Colonic mucosa (tissue), 4 donors: ENCODE measurements at regions not wholly inside any gene's neighbourhood (a gene's known extent, or its start where the extent isn't known, plus 50 kb on each side); places are given as distances from the start of the nearest gene placed in this dataset.
A peak's percentile ranks its signal among the peaks of the same experiment; 100 is the strongest.

ENCODE experiments used
- DNase-seq: peaks from one replicate; pipeline ENCODE4 v3.0.0-alpha.2; 2020
- H3K27ac ChIP-seq: fragments of 200-600 bp; one replicate; pipeline ENCODE4 v1.8.0; 2021
- H3K27me3 ChIP-seq: fragments of 200-600 bp; one replicate; pipeline ENCODE4 v1.8.0; 2021
- H3K36me3 ChIP-seq: fragments of 200-600 bp; one replicate; pipeline ENCODE4 v1.8.0; 2021
- H3K4me1 ChIP-seq: fragments of 200-600 bp; one replicate; pipeline ENCODE4 v1.8.0; 2021; ENCODE audit warnings: mild to moderate bottlenecking
- H3K4me3 ChIP-seq: fragments of 200-600 bp; one replicate; pipeline ENCODE4 v1.8.0; 2021
- H3K9ac ChIP-seq, 2 donors: one replicate each; pipeline ENCODE4 v1.7.0; 2013; ENCODE audit warnings: control low read depth in 2 of 2, low read depth in 2 of 2, low read length in 2 of 2
- H3K9me3 ChIP-seq: fragments of 200-600 bp; one replicate; pipeline ENCODE4 v1.8.0; 2021
- intact Hi-C: fragments of 100-400 bp; cut with DNase I; formaldehyde crosslinking; loops from one replicate; pipeline ENCODE4 v1.14.1; 2022
- TF ChIP-seq, protein P1 (sequence below): fragments of 200-600 bp; IDR thresholded peaks from one replicate; pipeline ENCODE4 v1.8.0; 2022; ENCODE audit warnings: antibody characterized with exemption, mild to moderate bottlenecking
- donor health status: healthy.
- donor health status: DM: no; HTN: no; CAD: no.
- donor health status: DM: no; HTN: no; CAD: no.

DNA sequence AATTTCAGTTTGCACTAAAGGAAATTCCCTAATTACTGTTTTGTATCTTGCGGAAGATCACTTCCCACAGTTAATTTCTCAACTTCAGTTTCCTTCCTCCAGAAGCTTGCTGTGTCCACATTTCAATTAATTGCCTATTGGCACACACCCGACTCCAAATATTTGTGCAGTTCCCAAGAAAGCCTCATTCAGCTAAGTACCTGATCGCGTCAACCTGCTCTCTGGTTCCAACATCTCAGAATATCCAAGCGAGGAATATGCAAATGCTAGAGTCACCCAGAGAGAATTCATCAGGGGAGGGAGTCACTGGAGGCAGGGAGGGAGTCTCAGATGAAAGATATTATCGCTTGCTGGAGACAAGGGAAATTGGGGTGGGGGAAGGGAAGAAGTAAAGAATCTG, 351.3 kb downstream of the RRAGC start:
- intact Hi-C loops, result no loop called here
- H3K27ac ChIP-seq, result no peak overlapping the region
- no peak overlapping the region for H3K9ac ChIP-seq

DNA sequence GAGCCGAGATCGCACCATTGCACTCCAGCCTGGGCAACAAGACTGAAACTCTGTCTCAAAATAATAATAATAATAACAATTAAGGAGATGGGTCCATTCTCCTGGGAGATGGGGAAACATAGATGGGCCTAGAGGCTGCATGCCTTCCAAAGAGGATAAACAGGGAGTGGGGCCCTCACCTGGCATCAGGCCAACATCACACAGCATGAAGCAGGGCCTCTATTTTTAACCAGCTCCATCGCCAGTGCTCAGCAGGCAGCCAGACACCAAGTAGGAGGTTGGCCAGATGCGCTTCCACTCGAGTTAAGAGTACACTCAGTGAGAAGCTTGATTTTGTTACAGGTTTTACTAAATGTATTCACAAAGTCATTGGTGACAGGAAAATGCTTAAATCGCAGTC, 352.0 kb downstream of the RRAGC start:
- Histone ChIP-seq H3K4me3 (no peak overlapping the region), H3K27ac (no peak overlapping the region), H3K9me3 (no peaks in the 10 kb centered on the region), H3K27me3 (no peaks in the 10 kb centered on the region), H3K9ac (no peak overlapping the region), H3K36me3 (no peaks in the 10 kb centered on the region), H3K4me1 (no peaks in the 10 kb centered on the region)
- intact Hi-C loops, result no loop called here
- TF ChIP-seq, protein P1, sequence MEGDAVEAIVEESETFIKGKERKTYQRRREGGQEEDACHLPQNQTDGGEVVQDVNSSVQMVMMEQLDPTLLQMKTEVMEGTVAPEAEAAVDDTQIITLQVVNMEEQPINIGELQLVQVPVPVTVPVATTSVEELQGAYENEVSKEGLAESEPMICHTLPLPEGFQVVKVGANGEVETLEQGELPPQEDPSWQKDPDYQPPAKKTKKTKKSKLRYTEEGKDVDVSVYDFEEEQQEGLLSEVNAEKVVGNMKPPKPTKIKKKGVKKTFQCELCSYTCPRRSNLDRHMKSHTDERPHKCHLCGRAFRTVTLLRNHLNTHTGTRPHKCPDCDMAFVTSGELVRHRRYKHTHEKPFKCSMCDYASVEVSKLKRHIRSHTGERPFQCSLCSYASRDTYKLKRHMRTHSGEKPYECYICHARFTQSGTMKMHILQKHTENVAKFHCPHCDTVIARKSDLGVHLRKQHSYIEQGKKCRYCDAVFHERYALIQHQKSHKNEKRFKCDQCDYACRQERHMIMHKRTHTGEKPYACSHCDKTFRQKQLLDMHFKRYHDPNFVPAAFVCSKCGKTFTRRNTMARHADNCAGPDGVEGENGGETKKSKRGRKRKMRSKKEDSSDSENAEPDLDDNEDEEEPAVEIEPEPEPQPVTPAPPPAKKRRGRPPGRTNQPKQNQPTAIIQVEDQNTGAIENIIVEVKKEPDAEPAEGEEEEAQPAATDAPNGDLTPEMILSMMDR, result no peak
- DNase-seq, result no peak

More for the DNA sequence above, 351.3 kb downstream of the RRAGC start:
- DNase-seq, result no peak
- Histone ChIP-seq H3K27me3 (no peaks in the 10 kb centered on the region), H3K9me3 (no peaks in the 10 kb centered on the region), H3K4me1 (no peaks in the 10 kb centered on the region), H3K36me3 (no peaks in the 10 kb centered on the region), H3K4me3 (no peak overlapping the region)
- TF ChIP-seq, protein P1, result no peak

DNA sequence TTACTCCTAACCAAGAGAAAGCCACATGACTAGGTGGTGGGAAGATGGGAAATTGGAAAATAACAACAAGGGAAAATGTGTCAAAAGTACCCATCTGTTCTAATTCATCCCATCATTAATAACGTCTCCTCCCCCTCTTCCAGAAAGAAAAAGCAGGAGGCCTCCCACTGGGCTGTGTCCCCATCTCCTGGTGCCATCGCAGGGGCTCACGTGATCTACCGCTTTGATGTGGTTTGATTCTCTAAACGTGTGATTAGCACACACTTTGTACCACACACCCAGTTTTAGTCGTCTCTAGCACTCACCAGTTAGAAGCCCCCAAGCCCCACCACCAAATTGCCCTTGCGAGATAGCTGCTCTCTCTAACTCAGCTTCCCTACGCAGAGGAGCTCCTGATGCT, 353.6 kb downstream of the RRAGC start:
- Histone ChIP-seq H3K9me3 (no peaks in the 10 kb centered on the region), H3K36me3 (no peaks in the 10 kb centered on the region), H3K4me3 (no peak overlapping the region), H3K4me1 (no peaks in the 10 kb centered on the region), H3K27me3 (no peaks in the 10 kb centered on the region), H3K9ac (no peak overlapping the region), H3K27ac (no peak overlapping the region)
- TF ChIP-seq, protein P1, result no peak
- DNase-seq, result no peak
- intact Hi-C loops, result no loop called here

DNA sequence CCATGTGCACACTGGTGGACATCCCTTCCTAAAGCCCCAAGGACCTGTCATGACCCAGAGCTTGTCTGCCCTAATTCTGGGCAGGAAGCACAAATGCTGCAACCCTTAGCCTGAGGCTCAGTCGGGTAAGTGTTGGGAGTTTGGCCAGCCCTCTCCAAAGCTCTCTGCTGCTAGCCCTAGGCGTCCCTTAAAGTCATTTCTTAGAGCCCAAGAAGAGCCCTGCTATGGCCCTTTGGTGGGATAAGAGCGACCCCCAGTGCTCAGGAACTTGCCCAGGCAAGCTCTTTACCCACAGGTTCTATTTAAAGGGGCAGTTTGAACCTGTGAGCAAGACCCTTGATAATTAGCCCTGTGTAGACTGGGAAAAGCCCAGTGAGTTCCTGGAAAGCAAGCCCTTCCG, 356.8 kb downstream of the RRAGC start:
- no peak overlapping the region for H3K4me3 ChIP-seq
- intact Hi-C loops, result no loop called here

DNA sequence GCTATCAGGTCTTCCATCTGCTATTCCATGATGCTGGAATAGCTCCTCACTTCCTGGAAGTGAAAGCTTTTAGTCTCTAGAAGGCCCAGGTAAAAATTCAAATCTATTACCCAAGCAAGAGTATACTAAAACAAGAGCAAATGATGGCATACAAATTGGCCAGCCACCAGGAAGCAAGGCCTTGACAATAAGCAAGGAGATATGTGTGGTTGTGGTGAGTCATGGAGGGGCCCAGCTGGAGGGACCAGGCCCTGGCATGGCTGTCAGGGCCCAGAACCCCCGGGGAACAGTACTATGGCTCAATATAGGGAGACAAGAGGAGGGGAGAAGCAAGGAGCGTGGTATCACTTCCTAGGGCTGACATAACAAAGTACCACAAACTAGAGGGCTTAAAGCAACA, 358.7 kb downstream of the RRAGC start:
- Histone ChIP-seq H3K4me1 (no peaks in the 10 kb centered on the region), H3K36me3 (no peaks in the 10 kb centered on the region), H3K4me3 (no peak overlapping the region), H3K27me3 (no peaks in the 10 kb centered on the region), H3K27ac (no peak overlapping the region), H3K9ac (no peak overlapping the region), H3K9me3 (no peaks in the 10 kb centered on the region)
- TF ChIP-seq, protein P1, result no peak
- intact Hi-C loops, result no loop called here
- DNase-seq, result no peak

More for the DNA sequence above, 356.8 kb downstream of the RRAGC start:
- no peak overlapping the region for H3K27ac ChIP-seq
- no peaks in the 10 kb centered on the region for H3K4me1 ChIP-seq
- DNase-seq, result no peak
- TF ChIP-seq, protein P1, result no peak
- H3K9me3 ChIP-seq, result no peaks in the 10 kb centered on the region
- no peak overlapping the region for H3K9ac ChIP-seq
- no peaks in the 10 kb centered on the region for H3K27me3 ChIP-seq
- H3K36me3 ChIP-seq, result no peaks in the 10 kb centered on the region

DNA sequence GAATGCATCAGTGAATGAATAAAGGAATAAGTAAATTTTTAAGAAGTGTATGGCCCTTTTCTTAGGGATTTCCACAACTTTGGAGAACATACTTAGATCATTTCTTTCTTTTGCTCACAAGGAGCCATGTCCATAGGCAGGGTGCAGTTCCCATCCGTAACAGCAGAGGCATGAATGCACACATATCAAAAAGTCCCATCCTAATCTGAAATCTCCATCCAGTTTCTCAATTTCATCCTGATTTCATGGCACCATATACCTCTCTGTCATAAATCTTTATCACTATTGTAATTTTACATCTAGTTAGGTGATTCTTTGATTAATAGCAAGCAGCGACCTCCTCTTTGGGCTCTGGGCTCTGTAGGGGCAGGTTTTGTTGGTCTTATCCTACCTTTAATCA, 359.2 kb downstream of the RRAGC start:
- TF ChIP-seq, protein P1, result peak; percentile 21
- intact Hi-C loops, result no loop called here
- Histone ChIP-seq H3K4me3 (no peak overlapping the region), H3K9me3 (no peaks in the 10 kb centered on the region), H3K9ac (no peak overlapping the region), H3K36me3 (no peaks in the 10 kb centered on the region), H3K27me3 (no peaks in the 10 kb centered on the region), H3K4me1 (no peaks in the 10 kb centered on the region), H3K27ac (no peak overlapping the region)
- no peak for DNase-seq
